Stimulated activated CD4-positive, alpha-beta T cell treated with anti-CD3 and anti-CD28 coated beads, Interleukin-15, amount 100 ng/mL, for 24 hours (primary cell): ENCODE measurements at regions not wholly inside any gene's neighbourhood (a gene's known extent, or its start where the extent isn't known, plus 50 kb on each side); places are given as distances from the start of the nearest gene placed in this dataset.
"Not testable (repeated sequence)": the region's sequence is repeated elsewhere in the genome, so short reads cannot be mapped to it uniquely, and the experiment has no call there.

Source experiments
- DNase-seq: peaks from one replicate; pipeline ENCODE4 v3.0.0-alpha.2; 2020

GRCh38 chr9:108393481-108394001 lies 462.2 kb downstream of the ACTL7B start:
- DNase-seq = not testable (repeated sequence)

GRCh38 chr9:108392877-108393276 lies 462.9 kb downstream of the ACTL7B start:
- DNase-seq = no peak

- DNase-seq = no peak
Measured at GRCh38 chr9:108389056-108389455, 466.7 kb downstream of the ACTL7B start.

GRCh38 chr9:108386859-108387384 lies 468.9 kb downstream of the ACTL7B start:
- no peak for DNase-seq

GRCh38 chr9:108386032-108386431 lies 469.8 kb downstream of the ACTL7B start:
- DNase-seq = no peak

- DNase-seq = no peak
Measured at GRCh38 chr9:108383796-108384195, 472.0 kb downstream of the ACTL7B start.

- no peak for DNase-seq
Measured at GRCh38 chr9:108382310-108382709, 473.5 kb downstream of the ACTL7B start.

- DNase-seq = no peak
Measured at GRCh38 chr9:108377881-108378280, 477.9 kb downstream of the ACTL7B start.

- DNase-seq = no peak
Measured at GRCh38 chr9:108377382-108377781, 478.4 kb downstream of the ACTL7B start.

GRCh38 chr9:108376140-108376539 lies 479.6 kb downstream of the ACTL7B start:
- no peak for DNase-seq

- DNase-seq = no peak
Measured at GRCh38 chr9:108374626-108375025, 481.2 kb downstream of the ACTL7B start.

- DNase-seq = no peak
Measured at GRCh38 chr9:108367188-108367587, 488.6 kb downstream of the ACTL7B start.

GRCh38 chr9:108363311-108363710 lies 492.5 kb downstream of the ACTL7B start:
- DNase-seq = no peak

- DNase-seq = no peak
Measured at GRCh38 chr9:108360304-108360703, 495.5 kb downstream of the ACTL7B start.

- DNase-seq = no peak
Measured at GRCh38 chr9:108356806-108357205, 499.0 kb downstream of the ACTL7B start.

- DNase-seq = no peak
Measured at GRCh38 chr9:108351571-108351970, 504.2 kb downstream of the ACTL7B start.

GRCh38 chr9:108347463-108348188 lies 508.2 kb downstream of the ACTL7B start:
- DNase-seq = no peak

GRCh38 chr9:108345826-108346225 lies 510.0 kb downstream of the ACTL7B start:
- no peak for DNase-seq

GRCh38 chr9:108339251-108339650 lies 516.5 kb downstream of the ACTL7B start:
- DNase-seq = no peak

- DNase-seq = no peak
Measured at GRCh38 chr9:108336575-108336974, 519.2 kb downstream of the ACTL7B start.

GRCh38 chr9:108333530-108333983 lies 522.2 kb downstream of the ACTL7B start:
- no peak for DNase-seq

- DNase-seq = no peak
Measured at GRCh38 chr9:108331596-108331995, 524.2 kb downstream of the ACTL7B start.

- no peak for DNase-seq
Measured at GRCh38 chr9:108325406-108325805, 530.4 kb downstream of the ACTL7B start.

- no peak for DNase-seq
Measured at GRCh38 chr9:108323615-108324014, 532.2 kb downstream of the ACTL7B start.
